ENCODE measurements at regions not wholly inside any gene's neighbourhood (a gene's known extent, or its start where the extent isn't known, plus 50 kb on each side); places are given as distances from the start of the nearest gene placed in this dataset.
"Not testable (repeated sequence)": the region's sequence is repeated elsewhere in the genome, so short reads cannot be mapped to it uniquely, and the experiment has no call there.

GRCh38 chr9:118670011-118670953 lies 699.0 kb downstream of the BRINP1 start:
- Histone ChIP-seq H3K9me3 (replicated peaks) (no peaks in the 10 kb centered on the region), H3K4me1 (no peaks in the 10 kb centered on the region), H3K27me3 (no peaks in the 10 kb centered on the region), H3K4me3 (no peak overlapping the region), H3K27ac (no peak overlapping the region), H3K36me3 (no peaks in the 10 kb centered on the region)
- no peak for DNase-seq

- no peaks in the 10 kb centered on the region for H3K27me3 ChIP-seq
- H3K36me3 ChIP-seq, result no peaks in the 10 kb centered on the region
- H3K9me3 ChIP-seq (replicated peaks), result no peaks in the 10 kb centered on the region
- H3K4me1 ChIP-seq, result no peaks in the 10 kb centered on the region
- no peak overlapping the region for H3K4me3 ChIP-seq
- no peak for DNase-seq
- no peak overlapping the region for H3K27ac ChIP-seq
Observed at GRCh38 chr9:118674942-118675341, 694.3 kb downstream of the BRINP1 start.

- H3K4me1 ChIP-seq; H3K4me3 ChIP-seq; H3K9me3 ChIP-seq (replicated peaks); H3K27me3 ChIP-seq; DNase-seq; H3K36me3 ChIP-seq; H3K27ac ChIP-seq: not testable (repeated sequence)
Observed at GRCh38 chr9:118677936-118678653, 691.1 kb downstream of the BRINP1 start.

GRCh38 chr9:118686959-118687358 lies 682.3 kb downstream of the BRINP1 start:
- Histone ChIP-seq H3K4me1 (no peaks in the 10 kb centered on the region), H3K4me3 (no peak overlapping the region), H3K27me3 (no peaks in the 10 kb centered on the region), H3K36me3 (no peaks in the 10 kb centered on the region), H3K27ac (no peak overlapping the region), H3K9me3 (replicated peaks) (0 out of 2 replicates have a peak, but pooled peaks cover 3% of the 10 kb centered on the region)
- DNase-seq, result no peak

GRCh38 chr9:118689280-118689679 lies 680.0 kb downstream of the BRINP1 start:
- H3K27me3 ChIP-seq, result no peaks in the 10 kb centered on the region
- no peak overlapping the region for H3K27ac ChIP-seq
- H3K9me3 ChIP-seq (replicated peaks), result no peaks in the 10 kb centered on the region
- no peaks in the 10 kb centered on the region for H3K4me1 ChIP-seq
- no peak overlapping the region for H3K4me3 ChIP-seq
- no peaks in the 10 kb centered on the region for H3K36me3 ChIP-seq
- no peak for DNase-seq

GRCh38 chr9:118692613-118693012 lies 676.6 kb downstream of the BRINP1 start:
- H3K9me3 ChIP-seq (replicated peaks), result no peaks in the 10 kb centered on the region

GRCh38 chr9:118693645-118694044 lies 675.6 kb downstream of the BRINP1 start:
- peak; percentile 22 to 62 for DNase-seq
- Histone ChIP-seq H3K36me3 (no peaks in the 10 kb centered on the region), H3K27me3 (no peaks in the 10 kb centered on the region), H3K27ac (no peak overlapping the region), H3K9me3 (replicated peaks) (no peaks in the 10 kb centered on the region), H3K4me1 (no peaks in the 10 kb centered on the region), H3K4me3 (no peak overlapping the region)

More at GRCh38 chr9:118692613-118693012, 676.6 kb downstream of the BRINP1 start:
- no peak overlapping the region for H3K27ac ChIP-seq
- no peak overlapping the region for H3K4me3 ChIP-seq
- H3K27me3 ChIP-seq, result no peaks in the 10 kb centered on the region
- H3K4me1 ChIP-seq, result no peaks in the 10 kb centered on the region
- no peaks in the 10 kb centered on the region for H3K36me3 ChIP-seq
- no peak for DNase-seq

- H3K36me3 ChIP-seq; H3K27ac ChIP-seq; DNase-seq; H3K4me3 ChIP-seq; H3K27me3 ChIP-seq; H3K9me3 ChIP-seq (replicated peaks); H3K4me1 ChIP-seq: not testable (repeated sequence)
Observed at GRCh38 chr9:118695249-118695648, 674.0 kb downstream of the BRINP1 start.

- no peak for DNase-seq
- Histone ChIP-seq H3K4me3 (no peak overlapping the region), H3K27me3 (no peaks in the 10 kb centered on the region), H3K9me3 (replicated peaks) (no peaks in the 10 kb centered on the region), H3K4me1 (no peaks in the 10 kb centered on the region), H3K36me3 (no peaks in the 10 kb centered on the region), H3K27ac (no peak overlapping the region)
Observed at GRCh38 chr9:118701985-118702384, 667.2 kb downstream of the BRINP1 start.

GRCh38 chr9:118711843-118712242 lies 657.4 kb downstream of the BRINP1 start:
- H3K27ac ChIP-seq, result no peak overlapping the region
- H3K9me3 ChIP-seq (replicated peaks), result no peaks in the 10 kb centered on the region
- DNase-seq, result no peak

GRCh38 chr9:118721276-118721675 lies 648.0 kb downstream of the BRINP1 start:
- no peaks in the 10 kb centered on the region for H3K27me3 ChIP-seq
- no peak overlapping the region for H3K27ac ChIP-seq
- no peak overlapping the region for H3K4me3 ChIP-seq
- H3K36me3 ChIP-seq, result no peaks in the 10 kb centered on the region
- H3K9me3 ChIP-seq (replicated peaks), result peaks cover 3% of the 10 kb centered on the region; the same call in 1 of the 2 replicates
- no peak for DNase-seq
- H3K4me1 ChIP-seq, result no peaks in the 10 kb centered on the region

More at GRCh38 chr9:118711843-118712242, 657.4 kb downstream of the BRINP1 start:
- H3K36me3 ChIP-seq, result no peaks in the 10 kb centered on the region
- H3K4me3 ChIP-seq, result no peak overlapping the region
- no peaks in the 10 kb centered on the region for H3K27me3 ChIP-seq
- H3K4me1 ChIP-seq, result no peaks in the 10 kb centered on the region

- Histone ChIP-seq H3K4me1 (no peaks in the 10 kb centered on the region), H3K27ac (no peak overlapping the region), H3K9me3 (replicated peaks) (peaks cover 3% of the 10 kb centered on the region; the same call in 1 of the 2 replicates), H3K36me3 (no peaks in the 10 kb centered on the region), H3K27me3 (no peaks in the 10 kb centered on the region), H3K4me3 (no peak overlapping the region)
- DNase-seq, result no peak
Observed at GRCh38 chr9:118721923-118722322, 647.3 kb downstream of the BRINP1 start.

- H3K27me3 ChIP-seq, result no peaks in the 10 kb centered on the region
- no peak overlapping the region for H3K4me3 ChIP-seq
- H3K36me3 ChIP-seq, result no peaks in the 10 kb centered on the region
- H3K9me3 ChIP-seq (replicated peaks), result peaks cover 3% of the 10 kb centered on the region; the same call in 1 of the 2 replicates
- no peak overlapping the region for H3K27ac ChIP-seq
- no peak for DNase-seq
- no peaks in the 10 kb centered on the region for H3K4me1 ChIP-seq
Observed at GRCh38 chr9:118729981-118730380, 639.3 kb downstream of the BRINP1 start.

GRCh38 chr9:118732998-118733397 lies 636.2 kb downstream of the BRINP1 start:
- Histone ChIP-seq H3K36me3 (no peaks in the 10 kb centered on the region), H3K27ac (no peak overlapping the region), H3K4me1 (no peaks in the 10 kb centered on the region), H3K4me3 (no peak overlapping the region), H3K9me3 (replicated peaks) (0 out of 2 replicates have a peak, but pooled peaks cover 3% of the 10 kb centered on the region), H3K27me3 (no peaks in the 10 kb centered on the region)
- no peak for DNase-seq

GRCh38 chr9:118734696-118735095 lies 634.5 kb downstream of the BRINP1 start:
- no peak overlapping the region for H3K4me3 ChIP-seq

More at GRCh38 chr9:118734696-118735095, 634.5 kb downstream of the BRINP1 start:
- no peak for DNase-seq
- Histone ChIP-seq H3K27me3 (no peaks in the 10 kb centered on the region), H3K4me1 (no peaks in the 10 kb centered on the region), H3K9me3 (replicated peaks) (0 out of 2 replicates have a peak, but pooled peaks cover 3% of the 10 kb centered on the region), H3K36me3 (no peaks in the 10 kb centered on the region), H3K27ac (no peak overlapping the region)
